ENCODE measurements at regions not wholly inside any gene's neighbourhood (a gene's known extent, or its start where the extent isn't known, plus 50 kb on each side); places are given as distances from the start of the nearest gene placed in this dataset.

DNA sequence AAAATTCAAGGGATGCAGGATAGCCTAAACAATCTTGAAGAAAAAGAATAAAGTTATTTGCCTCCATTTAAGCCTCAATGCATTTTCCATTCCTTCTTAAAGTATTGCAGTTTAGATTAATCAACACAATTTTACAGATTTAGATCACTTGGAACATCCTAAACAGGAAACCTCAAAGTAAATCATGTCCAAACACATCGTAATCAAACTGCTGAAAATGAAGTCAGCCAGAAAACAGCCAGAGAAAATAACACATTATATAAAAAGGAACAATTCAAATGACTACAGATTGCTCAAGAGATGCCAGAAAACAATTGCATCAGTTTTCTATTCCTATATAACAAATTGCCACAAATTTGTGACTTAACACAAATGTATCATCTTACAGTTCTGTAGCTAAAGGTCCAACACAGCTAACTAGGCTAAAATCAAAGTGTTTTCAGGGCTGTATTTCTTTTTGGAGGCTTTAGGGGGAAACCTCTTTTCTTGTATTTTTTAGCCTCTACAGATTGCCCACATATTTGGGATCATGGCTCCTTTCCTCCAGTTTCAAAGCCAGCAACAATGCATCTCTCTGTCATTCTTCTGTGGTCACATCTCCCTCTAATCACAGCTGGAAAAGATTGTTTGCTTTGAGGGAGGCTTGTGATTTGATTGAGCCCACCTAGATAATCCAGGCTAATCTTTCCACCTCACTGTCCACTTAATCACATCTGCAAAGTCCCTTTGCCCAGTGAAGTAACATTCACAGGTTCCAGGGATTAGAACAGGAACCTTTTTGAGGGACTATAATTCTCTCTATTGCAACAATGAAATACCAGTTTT lies 543.3 kb upstream of the UBE2E2 start:
- Histone ChIP-seq H3K36me3 (replicated peaks in 1 of 2; ENCODE audit: control insufficient read depth in 1 of 2, insufficient read depth in 2 of 2, low read length in 1 of 2) (no peaks in the 10 kb centered on the region), H4K20me1 (ENCODE audit: insufficient read depth) (no peaks in the 10 kb centered on the region), H3K4me3 (ENCODE audit: low read depth in 2 of 2, low read length in 1 of 2) (no peak overlapping the region), H3K27ac (ENCODE audit: low read depth in 2 of 2, low read length in 1 of 2) (no peak overlapping the region), H3K27me3 (ENCODE audit: insufficient read depth) (no peaks in the 10 kb centered on the region), H3K9ac (no peak overlapping the region), H2AFZ (ENCODE audit: low read depth) (no peak overlapping the region), H3F3A (replicated peaks; ENCODE audit: insufficient read depth) (no peaks in the 10 kb centered on the region), H3K4me2 (no peak overlapping the region), H3K9me2 (no peaks in the 10 kb centered on the region), H3K79me2 (ENCODE audit: insufficient read depth) (no peaks in the 10 kb centered on the region), H3K4me1 (ENCODE audit: control insufficient read depth in 1 of 2, insufficient read depth in 2 of 2, low read depth in 1 of 2, low read length in 1 of 2) (no peaks in the 10 kb centered on the region), H3K9me3 (no peaks in the 10 kb centered on the region)
- DNase-seq, result no peak
- POLR2A ChIA-PET, result no interaction called here
- TF ChIP-seq GABPA (IDR thresholded peaks at IDR 0.05; ENCODE audit: low read depth), result no peak
- no peak for TF ChIP-seq YY1 (IDR thresholded peaks at IDR 0.05; ENCODE audit: low read depth)
- TF ChIP-seq RFX5 (IDR thresholded peaks at IDR 0.05; ENCODE audit: low read length), result no peak
- no peak for TF ChIP-seq GATA2 (CRISPR knock-in tag; IDR thresholded peaks at IDR 0.05)
- no peak for TF ChIP-seq ELF1 (IDR thresholded peaks at IDR 0.05)
- TF ChIP-seq RCOR1 (IDR thresholded peaks at IDR 0.05; ENCODE audit: low read length), result no peak
- no peak for TF ChIP-seq TCF12 (IDR thresholded peaks at IDR 0.05)
- no peak for TF ChIP-seq EP300 (IDR thresholded peaks at IDR 0.05; ENCODE audit: borderline replicate concordance in 1 of 2, low read depth in 1 of 2, low read length in 1 of 2)
- TF ChIP-seq, protein P1, sequence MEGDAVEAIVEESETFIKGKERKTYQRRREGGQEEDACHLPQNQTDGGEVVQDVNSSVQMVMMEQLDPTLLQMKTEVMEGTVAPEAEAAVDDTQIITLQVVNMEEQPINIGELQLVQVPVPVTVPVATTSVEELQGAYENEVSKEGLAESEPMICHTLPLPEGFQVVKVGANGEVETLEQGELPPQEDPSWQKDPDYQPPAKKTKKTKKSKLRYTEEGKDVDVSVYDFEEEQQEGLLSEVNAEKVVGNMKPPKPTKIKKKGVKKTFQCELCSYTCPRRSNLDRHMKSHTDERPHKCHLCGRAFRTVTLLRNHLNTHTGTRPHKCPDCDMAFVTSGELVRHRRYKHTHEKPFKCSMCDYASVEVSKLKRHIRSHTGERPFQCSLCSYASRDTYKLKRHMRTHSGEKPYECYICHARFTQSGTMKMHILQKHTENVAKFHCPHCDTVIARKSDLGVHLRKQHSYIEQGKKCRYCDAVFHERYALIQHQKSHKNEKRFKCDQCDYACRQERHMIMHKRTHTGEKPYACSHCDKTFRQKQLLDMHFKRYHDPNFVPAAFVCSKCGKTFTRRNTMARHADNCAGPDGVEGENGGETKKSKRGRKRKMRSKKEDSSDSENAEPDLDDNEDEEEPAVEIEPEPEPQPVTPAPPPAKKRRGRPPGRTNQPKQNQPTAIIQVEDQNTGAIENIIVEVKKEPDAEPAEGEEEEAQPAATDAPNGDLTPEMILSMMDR (IDR thresholded peaks at IDR 0.05), result no peak
- no peak for TF ChIP-seq EZH2phosphoT487 (IDR thresholded peaks at IDR 0.05; ENCODE audit: borderline replicate concordance, low read depth)
- TF ChIP-seq SMC3 (IDR thresholded peaks at IDR 0.05; ENCODE audit: low read depth, low read length), result no peak
- WGBS (ENCODE audit: low lambda C conversion rate), result 23% methylated on average over 1 of the region's 1 CpG
- CTCF ChIA-PET, result no interaction called here

DNA sequence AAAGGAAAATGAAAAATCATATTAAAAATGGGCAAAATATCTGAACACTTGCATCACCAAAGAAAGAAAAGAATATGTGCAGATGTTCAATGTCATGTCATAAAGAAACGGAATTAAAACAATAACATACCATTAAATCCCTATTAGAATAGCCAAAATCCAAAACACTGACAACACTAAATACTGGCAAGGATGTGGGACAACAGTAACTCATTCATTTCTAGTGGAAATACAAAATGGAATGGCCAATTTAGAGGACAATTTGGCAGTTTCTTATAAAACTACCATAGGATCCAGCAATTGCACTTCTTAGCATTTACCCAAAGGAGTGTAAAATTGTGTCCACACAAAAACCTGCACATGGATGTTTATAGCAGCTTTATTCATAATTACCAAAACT lies 542.5 kb upstream of the UBE2E2 start:
- Histone ChIP-seq H3K4me3 (ENCODE audit: low read depth in 2 of 2, low read length in 1 of 2) (no peak overlapping the region), H3F3A (replicated peaks; ENCODE audit: insufficient read depth) (no peaks in the 10 kb centered on the region), H3K36me3 (replicated peaks in 1 of 2; ENCODE audit: control insufficient read depth in 1 of 2, insufficient read depth in 2 of 2, low read length in 1 of 2) (no peaks in the 10 kb centered on the region), H4K20me1 (ENCODE audit: insufficient read depth) (no peaks in the 10 kb centered on the region), H3K9me3 (no peaks in the 10 kb centered on the region), H3K4me1 (ENCODE audit: control insufficient read depth in 1 of 2, insufficient read depth in 2 of 2, low read depth in 1 of 2, low read length in 1 of 2) (no peaks in the 10 kb centered on the region), H3K27ac (ENCODE audit: low read depth in 2 of 2, low read length in 1 of 2) (no peak overlapping the region), H2AFZ (ENCODE audit: low read depth) (no peak overlapping the region), H3K9ac (no peak overlapping the region), H3K27me3 (ENCODE audit: insufficient read depth) (no peaks in the 10 kb centered on the region), H3K79me2 (ENCODE audit: insufficient read depth) (no peaks in the 10 kb centered on the region), H3K4me2 (no peak overlapping the region), H3K9me2 (no peaks in the 10 kb centered on the region)
- 19% methylated on average over 1 of the region's 1 CpG for WGBS (ENCODE audit: low lambda C conversion rate)
- POLR2A ChIA-PET, result no interaction called here
- no peak for TF ChIP-seq TCF12 (IDR thresholded peaks at IDR 0.05)
- TF ChIP-seq YY1 (IDR thresholded peaks at IDR 0.05; ENCODE audit: low read depth), result no peak
- no peak for TF ChIP-seq POLR2AphosphoS5 (IDR thresholded peaks at IDR 0.05; ENCODE audit: low read depth, low read length)
- no peak for TF ChIP-seq EP300 (IDR thresholded peaks at IDR 0.05; ENCODE audit: borderline replicate concordance in 1 of 2, low read depth in 1 of 2, low read length in 1 of 2)
- no peak for TF ChIP-seq RFX5 (IDR thresholded peaks at IDR 0.05; ENCODE audit: low read length)
- TF ChIP-seq SMC3 (IDR thresholded peaks at IDR 0.05; ENCODE audit: low read depth, low read length), result no peak
- TF ChIP-seq, protein P2, sequence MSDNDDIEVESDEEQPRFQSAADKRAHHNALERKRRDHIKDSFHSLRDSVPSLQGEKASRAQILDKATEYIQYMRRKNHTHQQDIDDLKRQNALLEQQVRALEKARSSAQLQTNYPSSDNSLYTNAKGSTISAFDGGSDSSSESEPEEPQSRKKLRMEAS (IDR thresholded peaks at IDR 0.05; ENCODE audit: low read depth), result no peak
- TF ChIP-seq EZH2phosphoT487 (IDR thresholded peaks at IDR 0.05; ENCODE audit: borderline replicate concordance, low read depth), result no peak
- CTCF ChIA-PET, result interaction anchor here (0.7 kb wide), 1 partner anchor 529 kb away, joined by 3 read pairs; no protein-coding TSS in a partner anchor
- no peak for DNase-seq

All from SK-N-SH (cell line).